GM23338 (cell line): ENCODE measurements at regions not wholly inside any gene's neighbourhood (a gene's known extent, or its start where the extent isn't known, plus 50 kb on each side); places are given as distances from the start of the nearest gene placed in this dataset.
A peak's percentile ranks its signal among the peaks of the same experiment; 100 is the strongest.

Source experiments
- ATAC-seq: fragments of 200-7000 bp; cut with Tn5 transposase; 3 replicates; pipeline ENCODE4 v1.9.1; 2020
- DNase-seq: peaks from one replicate; pipeline ENCODE4 v3.0.0-alpha.2; 2015; ENCODE audit warnings: low spot score
- H2AFZ ChIP-seq: fragments of 200-600 bp; sonication (generic); 2 replicates; pipeline ENCODE4 v1.8.0; 2016; ENCODE audit warnings: antibody characterized with exemption, mild to moderate bottlenecking, moderate library complexity
- H3F3A ChIP-seq: fragments of 200-600 bp; sonication (generic); replicated peaks from 2 replicates; pipeline ENCODE4 v1.8.0; 2017; ENCODE audit warnings: antibody characterized with exemption, mixed run types, low read depth
- H3K27ac ChIP-seq: fragments of 200-600 bp; sonication (generic); 2 replicates; pipeline ENCODE4 v1.6.1; 2016; ENCODE audit warnings: low read depth
- H3K27me3 ChIP-seq: fragments of 200-600 bp; sonication (generic); 2 replicates; pipeline ENCODE4 v1.8.0; 2016; ENCODE audit warnings: mild to moderate bottlenecking, mixed run types, moderate library complexity; ENCODE audit not compliant: insufficient read depth
- H3K36me3 ChIP-seq: fragments of 200-600 bp; sonication (generic); 2 replicates; pipeline ENCODE4 v1.8.0; 2016; ENCODE audit warnings: mild to moderate bottlenecking; ENCODE audit not compliant: insufficient read depth
- H3K4me1 ChIP-seq: fragments of 200-600 bp; sonication (generic); 2 replicates; pipeline ENCODE4 v1.8.0; 2016; ENCODE audit warnings: mild to moderate bottlenecking, moderate library complexity; ENCODE audit not compliant: insufficient read depth
- H3K4me2 ChIP-seq: fragments of 200-600 bp; sonication (generic); 2 replicates; pipeline ENCODE4 v1.7.1; 2017; ENCODE audit warnings: mixed run types
- H3K4me3 ChIP-seq: fragments of 200-600 bp; sonication (generic); 2 replicates; pipeline ENCODE4 v1.6.1; 2016; ENCODE audit warnings: mixed run types
- H3K79me2 ChIP-seq: fragments of 200-600 bp; sonication (generic); replicated peaks from 2 replicates; pipeline ENCODE4 v1.8.0; 2017; ENCODE audit warnings: mild to moderate bottlenecking; ENCODE audit not compliant: insufficient read depth
- H3K9me2 ChIP-seq: fragments of 200-600 bp; sonication (generic); 2 replicates; pipeline ENCODE4 v1.8.0; 2017; ENCODE audit not compliant: insufficient read depth
- H4K20me1 ChIP-seq: fragments of 200-600 bp; sonication (generic); replicated peaks from 2 replicates; pipeline ENCODE4 v1.8.0; 2017; ENCODE audit warnings: mild to moderate bottlenecking; ENCODE audit not compliant: insufficient read depth
- H3K27ac Mint-ChIP-seq: 2 replicates; pipeline ENCODE4 v1.8.0; 2020; ENCODE audit warnings: inconsistent platforms, mild to moderate bottlenecking, moderate library complexity, mixed read lengths
- H3K27me3 Mint-ChIP-seq: 3 replicates; pipeline ENCODE4 v1.8.0; 2022; ENCODE audit warnings: low read depth, mild to moderate bottlenecking, moderate library complexity, mixed read lengths, inconsistent platforms; ENCODE audit not compliant: insufficient read depth, poor library complexity
- H3K36me3 Mint-ChIP-seq: 3 replicates; pipeline ENCODE4 v1.8.0; 2021; ENCODE audit warnings: low read depth, mild to moderate bottlenecking, inconsistent platforms, moderate library complexity, mixed read lengths
- H3K4me1 Mint-ChIP-seq: 3 replicates; pipeline ENCODE4 v1.8.0; 2020; ENCODE audit warnings: mild to moderate bottlenecking, inconsistent platforms, mixed read lengths
- H3K4me3 Mint-ChIP-seq: 3 replicates; pipeline ENCODE4 v1.8.0; 2021; ENCODE audit warnings: moderate library complexity, mild to moderate bottlenecking, inconsistent platforms, mixed read lengths
- H3K9me3 Mint-ChIP-seq: 3 replicates; pipeline ENCODE4 v1.8.0; 2020; ENCODE audit warnings: moderate library complexity, mild to moderate bottlenecking, inconsistent platforms, mixed read lengths
- CREB1 ChIP-seq: fragments of 250-450 bp; sonication (Bioruptor Pico); IDR thresholded peaks from 2 replicates; pipeline ENCODE4 v1.5.0; 2020; ENCODE audit warnings: low read depth, mild to moderate bottlenecking, moderate library complexity
- EZH2phosphoT487 ChIP-seq: fragments of 200-600 bp; sonication (generic); IDR thresholded peaks from one replicate; pipeline ENCODE4 v1.8.1; 2018; ENCODE audit warnings: antibody characterized with exemption; ENCODE audit not compliant: unreplicated experiment
- NANOG ChIP-seq: IDR thresholded peaks from 2 replicates; pipeline ENCODE4 v1.6.1; 2016; ENCODE audit warnings: antibody characterized with exemption, borderline replicate concordance
- STAT1 ChIP-seq: IDR thresholded peaks from one replicate; pipeline ENCODE4 v1.6.1; 2016; ENCODE audit warnings: antibody characterized with exemption; ENCODE audit not compliant: unreplicated experiment
- ZNF331 ChIP-seq: fragments of 250-450 bp; sonication (Bioruptor Pico); IDR thresholded peaks from 2 replicates; pipeline ENCODE4 v1.5.0; 2020; ENCODE audit warnings: low read depth, mild to moderate bottlenecking, moderate library complexity
- TF ChIP-seq, protein P1 (sequence below): fragments of 250-450 bp; sonication (Bioruptor Pico); IDR thresholded peaks from 2 replicates; pipeline ENCODE4 v1.5.0; 2020; ENCODE audit warnings: mild to moderate bottlenecking, moderate library complexity
- TF ChIP-seq, protein P2 (sequence below): IDR thresholded peaks from 2 replicates; pipeline ENCODE4 v1.6.1; 2016; ENCODE audit warnings: antibody characterized with exemption
- TF ChIP-seq, protein P3 (sequence below), 2 experiments: fragments of 200-600 bp in 1 of 2; sonication (generic) in 1 of 2; conservative IDR thresholded peaks; 2 replicates each; pipeline versions ENCODE4 v1.5.1 to v1.6.1; 2016 to 2017; ENCODE audit warnings: antibody characterized with exemption in 2 of 2, low read depth in 2 of 2, mild to moderate bottlenecking in 2 of 2, moderate library complexity in 1 of 2

DNA sequence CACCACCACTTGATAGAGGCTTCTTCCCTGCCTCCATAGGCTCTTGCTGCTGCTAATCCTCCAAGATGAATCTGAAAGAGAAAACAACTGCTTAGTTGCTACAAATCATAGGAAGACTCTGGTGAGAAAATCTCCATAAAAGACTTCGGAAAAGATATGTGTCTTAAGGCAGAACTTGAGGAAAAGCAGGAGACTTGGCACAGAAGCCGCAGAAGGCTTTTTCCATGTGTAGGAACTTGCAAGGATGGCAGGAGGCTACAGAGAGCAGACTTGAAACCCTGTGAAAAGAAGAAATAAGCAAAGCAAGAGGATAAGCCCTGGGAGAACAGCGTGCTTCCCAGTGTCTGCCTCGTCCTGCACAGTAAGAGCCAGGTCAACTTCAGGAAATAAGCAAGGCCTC is 128.2 kb upstream of the NDUFV2 start (continued):
- TF ChIP-seq, protein P1, sequence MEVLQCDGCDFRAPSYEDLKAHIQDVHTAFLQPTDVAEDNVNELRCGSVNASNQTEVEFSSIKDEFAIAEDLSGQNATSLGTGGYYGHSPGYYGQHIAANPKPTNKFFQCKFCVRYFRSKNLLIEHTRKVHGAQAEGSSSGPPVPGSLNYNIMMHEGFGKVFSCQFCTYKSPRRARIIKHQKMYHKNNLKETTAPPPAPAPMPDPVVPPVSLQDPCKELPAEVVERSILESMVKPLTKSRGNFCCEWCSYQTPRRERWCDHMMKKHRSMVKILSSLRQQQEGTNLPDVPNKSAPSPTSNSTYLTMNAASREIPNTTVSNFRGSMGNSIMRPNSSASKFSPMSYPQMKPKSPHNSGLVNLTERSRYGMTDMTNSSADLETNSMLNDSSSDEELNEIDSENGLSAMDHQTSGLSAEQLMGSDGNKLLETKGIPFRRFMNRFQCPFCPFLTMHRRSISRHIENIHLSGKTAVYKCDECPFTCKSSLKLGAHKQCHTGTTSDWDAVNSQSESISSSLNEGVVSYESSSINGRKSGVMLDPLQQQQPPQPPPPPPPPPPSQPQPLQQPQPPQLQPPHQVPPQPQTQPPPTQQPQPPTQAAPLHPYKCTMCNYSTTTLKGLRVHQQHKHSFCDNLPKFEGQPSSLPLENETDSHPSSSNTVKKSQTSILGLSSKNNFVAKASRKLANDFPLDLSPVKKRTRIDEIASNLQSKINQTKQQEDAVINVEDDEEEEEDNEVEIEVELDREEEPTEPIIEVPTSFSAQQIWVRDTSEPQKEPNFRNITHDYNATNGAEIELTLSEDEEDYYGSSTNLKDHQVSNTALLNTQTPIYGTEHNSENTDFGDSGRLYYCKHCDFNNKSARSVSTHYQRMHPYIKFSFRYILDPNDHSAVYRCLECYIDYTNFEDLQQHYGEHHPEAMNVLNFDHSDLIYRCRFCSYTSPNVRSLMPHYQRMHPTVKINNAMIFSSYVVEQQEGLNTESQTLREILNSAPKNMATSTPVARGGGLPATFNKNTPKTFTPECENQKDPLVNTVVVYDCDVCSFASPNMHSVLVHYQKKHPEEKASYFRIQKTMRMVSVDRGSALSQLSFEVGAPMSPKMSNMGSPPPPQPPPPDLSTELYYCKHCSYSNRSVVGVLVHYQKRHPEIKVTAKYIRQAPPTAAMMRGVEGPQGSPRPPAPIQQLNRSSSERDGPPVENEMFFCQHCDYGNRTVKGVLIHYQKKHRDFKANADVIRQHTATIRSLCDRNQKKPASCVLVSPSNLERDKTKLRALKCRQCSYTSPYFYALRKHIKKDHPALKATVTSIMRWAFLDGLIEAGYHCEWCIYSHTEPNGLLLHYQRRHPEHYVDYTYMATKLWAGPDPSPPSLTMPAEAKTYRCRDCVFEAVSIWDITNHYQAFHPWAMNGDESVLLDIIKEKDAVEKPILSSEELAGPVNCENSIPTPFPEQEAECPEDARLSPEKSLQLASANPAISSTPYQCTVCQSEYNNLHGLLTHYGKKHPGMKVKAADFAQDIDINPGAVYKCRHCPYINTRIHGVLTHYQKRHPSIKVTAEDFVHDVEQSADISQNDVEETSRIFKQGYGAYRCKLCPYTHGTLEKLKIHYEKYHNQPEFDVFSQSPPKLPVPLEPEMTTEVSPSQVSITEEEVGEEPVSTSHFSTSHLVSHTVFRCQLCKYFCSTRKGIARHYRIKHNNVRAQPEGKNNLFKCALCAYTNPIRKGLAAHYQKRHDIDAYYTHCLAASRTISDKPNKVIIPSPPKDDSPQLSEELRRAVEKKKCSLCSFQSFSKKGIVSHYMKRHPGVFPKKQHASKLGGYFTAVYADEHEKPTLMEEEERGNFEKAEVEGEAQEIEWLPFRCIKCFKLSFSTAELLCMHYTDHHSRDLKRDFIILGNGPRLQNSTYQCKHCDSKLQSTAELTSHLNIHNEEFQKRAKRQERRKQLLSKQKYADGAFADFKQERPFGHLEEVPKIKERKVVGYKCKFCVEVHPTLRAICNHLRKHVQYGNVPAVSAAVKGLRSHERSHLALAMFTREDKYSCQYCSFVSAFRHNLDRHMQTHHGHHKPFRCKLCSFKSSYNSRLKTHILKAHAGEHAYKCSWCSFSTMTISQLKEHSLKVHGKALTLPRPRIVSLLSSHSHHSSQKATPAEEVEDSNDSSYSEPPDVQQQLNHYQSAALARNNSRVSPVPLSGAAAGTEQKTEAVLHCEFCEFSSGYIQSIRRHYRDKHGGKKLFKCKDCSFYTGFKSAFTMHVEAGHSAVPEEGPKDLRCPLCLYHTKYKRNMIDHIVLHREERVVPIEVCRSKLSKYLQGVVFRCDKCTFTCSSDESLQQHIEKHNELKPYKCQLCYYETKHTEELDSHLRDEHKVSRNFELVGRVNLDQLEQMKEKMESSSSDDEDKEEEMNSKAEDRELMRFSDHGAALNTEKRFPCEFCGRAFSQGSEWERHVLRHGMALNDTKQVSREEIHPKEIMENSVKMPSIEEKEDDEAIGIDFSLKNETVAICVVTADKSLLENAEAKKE (CRISPR knock-in tag), result no peak
- no peak for TF ChIP-seq STAT1
- TF ChIP-seq, protein P2, sequence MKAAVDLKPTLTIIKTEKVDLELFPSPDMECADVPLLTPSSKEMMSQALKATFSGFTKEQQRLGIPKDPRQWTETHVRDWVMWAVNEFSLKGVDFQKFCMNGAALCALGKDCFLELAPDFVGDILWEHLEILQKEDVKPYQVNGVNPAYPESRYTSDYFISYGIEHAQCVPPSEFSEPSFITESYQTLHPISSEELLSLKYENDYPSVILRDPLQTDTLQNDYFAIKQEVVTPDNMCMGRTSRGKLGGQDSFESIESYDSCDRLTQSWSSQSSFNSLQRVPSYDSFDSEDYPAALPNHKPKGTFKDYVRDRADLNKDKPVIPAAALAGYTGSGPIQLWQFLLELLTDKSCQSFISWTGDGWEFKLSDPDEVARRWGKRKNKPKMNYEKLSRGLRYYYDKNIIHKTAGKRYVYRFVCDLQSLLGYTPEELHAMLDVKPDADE, result no peak
- TF ChIP-seq ZNF331 (CRISPR knock-in tag), result no peak
- TF ChIP-seq, protein P3, sequence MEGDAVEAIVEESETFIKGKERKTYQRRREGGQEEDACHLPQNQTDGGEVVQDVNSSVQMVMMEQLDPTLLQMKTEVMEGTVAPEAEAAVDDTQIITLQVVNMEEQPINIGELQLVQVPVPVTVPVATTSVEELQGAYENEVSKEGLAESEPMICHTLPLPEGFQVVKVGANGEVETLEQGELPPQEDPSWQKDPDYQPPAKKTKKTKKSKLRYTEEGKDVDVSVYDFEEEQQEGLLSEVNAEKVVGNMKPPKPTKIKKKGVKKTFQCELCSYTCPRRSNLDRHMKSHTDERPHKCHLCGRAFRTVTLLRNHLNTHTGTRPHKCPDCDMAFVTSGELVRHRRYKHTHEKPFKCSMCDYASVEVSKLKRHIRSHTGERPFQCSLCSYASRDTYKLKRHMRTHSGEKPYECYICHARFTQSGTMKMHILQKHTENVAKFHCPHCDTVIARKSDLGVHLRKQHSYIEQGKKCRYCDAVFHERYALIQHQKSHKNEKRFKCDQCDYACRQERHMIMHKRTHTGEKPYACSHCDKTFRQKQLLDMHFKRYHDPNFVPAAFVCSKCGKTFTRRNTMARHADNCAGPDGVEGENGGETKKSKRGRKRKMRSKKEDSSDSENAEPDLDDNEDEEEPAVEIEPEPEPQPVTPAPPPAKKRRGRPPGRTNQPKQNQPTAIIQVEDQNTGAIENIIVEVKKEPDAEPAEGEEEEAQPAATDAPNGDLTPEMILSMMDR (conservative IDR thresholded peaks at IDR 0.05; ENCODE audit: low read depth in 2 of 2), result no peak

DNA sequence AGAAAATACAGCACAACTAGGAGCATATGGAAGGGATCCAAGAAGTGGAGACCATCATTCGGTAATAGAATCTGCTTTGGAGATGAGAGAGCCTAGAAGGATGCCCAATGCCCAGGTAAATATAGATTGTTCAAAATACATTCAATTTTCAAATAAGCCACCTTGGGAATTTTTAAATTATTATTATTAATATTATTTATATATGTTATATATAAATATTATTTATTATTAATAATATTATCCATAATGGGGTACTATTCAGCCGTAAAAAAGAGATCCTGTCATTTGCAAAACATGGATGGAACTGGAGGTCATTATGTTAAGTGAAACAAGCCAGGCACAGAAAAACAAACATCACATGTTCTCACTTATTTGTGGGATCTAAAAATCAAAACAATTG is 127.8 kb upstream of the NDUFV2 start:
- peaks cover 28% of the 10 kb centered on the region for H3K4me1 ChIP-seq
- no peak overlapping the region for H3K4me2 ChIP-seq
- H3K27ac Mint-ChIP-seq, result no peak overlapping the region
- H3K27me3 Mint-ChIP-seq, result no peaks in the 10 kb centered on the region
- no peaks in the 10 kb centered on the region for H3K36me3 ChIP-seq
- H3K79me2 ChIP-seq, result no peaks in the 10 kb centered on the region
- DNase-seq (no peak), ATAC-seq (no peak)
- H3K4me3 ChIP-seq, result no peak overlapping the region
- H3K4me1 Mint-ChIP-seq, result peaks cover 20% of the 10 kb centered on the region; the same call in 2 of the 3 replicates
- H3K4me3 Mint-ChIP-seq, result no peak overlapping the region
- 0 out of 2 replicates have a peak, but pooled peaks cover 5% of the 10 kb centered on the region for H3F3A ChIP-seq
- no peaks in the 10 kb centered on the region for H3K27me3 ChIP-seq
- H3K9me3 Mint-ChIP-seq, result peaks cover 13% of the 10 kb centered on the region
- H3K27ac ChIP-seq, result no peak overlapping the region
- no peaks in the 10 kb centered on the region for H4K20me1 ChIP-seq
- H2AFZ ChIP-seq, result 0 out of 2 replicates have a peak overlapping the region, but pooled peaks have one; percentile 38
- H3K9me2 ChIP-seq, result peaks cover 6% of the 10 kb centered on the region
- H3K36me3 Mint-ChIP-seq, result no peaks in the 10 kb centered on the region
- TF ChIP-seq, protein P2, result no peak
- TF ChIP-seq ZNF331 (CRISPR knock-in tag), result no peak
- TF ChIP-seq CREB1 (CRISPR knock-in tag), result no peak
- TF ChIP-seq EZH2phosphoT487, result no peak
- no peak for TF ChIP-seq NANOG
